Activated naive CD8-positive, alpha-beta T cell treated with anti-CD3 and anti-CD28 coated beads, Interleukin-2, amount 50 U/mL, for 24 hours (primary cell): ENCODE measurements at regions not wholly inside any gene's neighbourhood (a gene's known extent, or its start where the extent isn't known, plus 50 kb on each side); places are given as distances from the start of the nearest gene placed in this dataset.
A peak's percentile ranks its signal among the peaks of the same experiment; 100 is the strongest.
"Not testable (repeated sequence)": the region's sequence is repeated elsewhere in the genome, so short reads cannot be mapped to it uniquely, and the experiment has no call there.

Experiments used
- ATAC-seq: fragments of 150-1000 bp; cut with Tn5 transposase; one replicate; pipeline ENCODE4 v1.10.0; 2021
- DNase-seq: peaks from one replicate; pipeline ENCODE4 v3.0.0; 2021
- H3K27ac Mint-ChIP-seq: one replicate; pipeline ENCODE4 v1.8.0; 2021; ENCODE audit warnings: mild to moderate bottlenecking, mixed read lengths
- H3K27me3 Mint-ChIP-seq: one replicate; pipeline ENCODE4 v1.8.0; 2021; ENCODE audit warnings: mixed read lengths
- H3K36me3 Mint-ChIP-seq: one replicate; pipeline ENCODE4 v1.8.0; 2021; ENCODE audit warnings: low read depth, mixed read lengths
- H3K4me1 Mint-ChIP-seq: one replicate; pipeline ENCODE4 v1.8.0; 2021; ENCODE audit warnings: mixed read lengths
- H3K4me3 Mint-ChIP-seq: one replicate; pipeline ENCODE4 v1.8.0; 2021; ENCODE audit warnings: mild to moderate bottlenecking, moderate library complexity, mixed read lengths
- H3K9me3 Mint-ChIP-seq: one replicate; pipeline ENCODE4 v1.8.0; 2021; ENCODE audit warnings: mixed read lengths

DNA sequence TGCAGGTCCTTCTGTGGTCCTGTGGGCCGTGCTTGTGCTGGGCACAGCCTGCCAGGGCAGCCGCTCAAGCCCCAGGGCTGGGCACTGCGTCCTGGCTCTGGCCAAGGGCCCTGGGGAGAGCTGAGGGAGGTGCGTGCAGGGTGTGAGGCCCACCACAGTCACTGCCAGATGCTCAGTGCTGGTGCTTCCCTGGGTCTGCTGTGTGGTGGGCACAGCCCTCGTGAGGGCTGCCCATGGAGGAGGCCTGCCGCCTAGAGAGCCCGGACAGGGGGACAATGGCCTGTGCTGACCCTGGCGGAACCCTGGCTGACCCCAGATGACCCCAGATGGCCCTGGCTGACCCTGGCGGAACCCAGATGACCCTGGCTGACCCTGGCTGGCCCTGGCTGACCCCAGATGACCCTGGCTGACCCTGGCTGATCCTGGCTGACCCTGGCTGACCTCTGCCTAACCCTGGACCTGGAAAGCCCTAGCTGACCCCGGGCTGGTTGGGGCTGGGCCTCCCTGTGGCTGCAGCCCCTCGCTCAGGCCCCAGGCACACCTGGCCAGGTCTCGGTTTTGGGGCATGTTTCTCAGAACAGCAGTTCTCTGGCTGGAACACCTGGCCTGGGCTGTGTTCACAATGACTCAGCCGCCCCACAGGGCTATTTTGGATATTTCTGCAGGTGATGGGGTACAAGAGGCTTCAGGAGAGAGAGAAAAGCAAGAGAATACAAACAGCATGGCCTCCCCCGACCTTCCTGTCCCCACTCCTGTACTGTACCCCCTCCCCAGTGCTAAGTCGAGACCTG is 55.4 kb downstream of the TMEM121 start:
- H3K4me3 Mint-ChIP-seq: no peak overlapping the region
- ATAC-seq: no peak
- H3K36me3 Mint-ChIP-seq: no peaks in the 10 kb centered on the region
- peaks cover 15% of the 10 kb centered on the region for H3K4me1 Mint-ChIP-seq
- peaks cover 4% of the 10 kb centered on the region for H3K27me3 Mint-ChIP-seq
- H3K9me3 Mint-ChIP-seq: no peaks in the 10 kb centered on the region
- H3K27ac Mint-ChIP-seq: peak overlapping the region; percentile 14
- no peak for DNase-seq

DNA sequence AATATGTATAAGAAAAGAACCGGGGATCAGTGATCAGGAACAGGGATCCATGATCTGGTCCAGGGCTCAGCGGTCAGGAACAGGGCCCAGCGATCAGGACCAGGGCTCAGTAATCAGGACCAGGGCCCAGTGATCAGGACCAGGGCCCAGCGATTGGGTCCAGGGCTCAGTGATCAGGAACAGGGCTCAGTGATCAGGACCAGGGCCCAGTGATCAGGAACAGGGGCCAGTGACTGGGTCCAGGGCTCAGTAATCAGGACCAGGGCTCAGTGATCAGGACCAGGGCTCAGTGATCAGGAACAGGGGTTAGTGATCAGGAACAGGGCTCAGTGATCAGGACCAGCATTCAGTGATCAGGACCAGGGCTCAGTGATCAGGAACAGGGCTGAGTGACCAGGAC is 56.3 kb downstream of the TMEM121 start:
- DNase-seq (no peak), ATAC-seq (peak; percentile 41)
- H3K4me1 Mint-ChIP-seq: peaks cover 12% of the 10 kb centered on the region
- no peaks in the 10 kb centered on the region for H3K9me3 Mint-ChIP-seq
- H3K36me3 Mint-ChIP-seq: no peaks in the 10 kb centered on the region
- no peak overlapping the region for H3K4me3 Mint-ChIP-seq
- H3K27ac Mint-ChIP-seq: peak overlapping the region; percentile 48
- no peaks in the 10 kb centered on the region for H3K27me3 Mint-ChIP-seq

- H3K27me3 Mint-ChIP-seq, ATAC-seq, H3K4me1 Mint-ChIP-seq, H3K9me3 Mint-ChIP-seq, H3K27ac Mint-ChIP-seq, H3K4me3 Mint-ChIP-seq, DNase-seq, H3K36me3 Mint-ChIP-seq: not testable (repeated sequence)
Measured at GRCh38 chr14:105583914-105584313, 57.5 kb downstream of the TMEM121 start.

- not testable (repeated sequence) for H3K27ac Mint-ChIP-seq, H3K4me3 Mint-ChIP-seq, H3K4me1 Mint-ChIP-seq, H3K27me3 Mint-ChIP-seq, H3K9me3 Mint-ChIP-seq, H3K36me3 Mint-ChIP-seq, DNase-seq, ATAC-seq
Measured at GRCh38 chr14:105585290-105585689, 58.9 kb downstream of the TMEM121 start.

DNA sequence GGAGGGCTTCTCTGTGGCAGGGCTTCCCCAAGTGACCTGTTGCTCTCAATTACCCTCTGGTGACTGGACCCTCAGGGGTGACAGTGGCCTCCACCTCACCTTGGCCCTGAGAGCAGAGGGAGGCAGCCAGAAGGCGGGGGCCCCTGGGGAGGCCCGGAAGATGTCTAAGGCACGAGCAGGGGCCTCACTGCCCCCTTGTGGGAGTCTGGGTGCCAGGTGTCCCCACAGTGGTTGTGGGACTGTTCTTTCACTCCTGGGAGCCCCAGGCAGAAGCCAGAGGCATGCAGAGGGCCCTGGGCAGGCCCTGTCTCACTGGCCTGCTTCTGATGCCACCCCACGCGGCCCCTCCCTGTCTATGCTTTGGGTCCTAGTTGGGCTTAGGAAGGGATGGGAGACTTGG is 59.3 kb downstream of the TMEM121 start:
- not testable (repeated sequence) for H3K4me3 Mint-ChIP-seq, H3K36me3 Mint-ChIP-seq, H3K4me1 Mint-ChIP-seq, H3K27me3 Mint-ChIP-seq, DNase-seq, ATAC-seq, H3K9me3 Mint-ChIP-seq, H3K27ac Mint-ChIP-seq

- not testable (repeated sequence) for H3K4me3 Mint-ChIP-seq
Measured at GRCh38 chr14:105586144-105586872, 59.9 kb downstream of the TMEM121 start.

DNA sequence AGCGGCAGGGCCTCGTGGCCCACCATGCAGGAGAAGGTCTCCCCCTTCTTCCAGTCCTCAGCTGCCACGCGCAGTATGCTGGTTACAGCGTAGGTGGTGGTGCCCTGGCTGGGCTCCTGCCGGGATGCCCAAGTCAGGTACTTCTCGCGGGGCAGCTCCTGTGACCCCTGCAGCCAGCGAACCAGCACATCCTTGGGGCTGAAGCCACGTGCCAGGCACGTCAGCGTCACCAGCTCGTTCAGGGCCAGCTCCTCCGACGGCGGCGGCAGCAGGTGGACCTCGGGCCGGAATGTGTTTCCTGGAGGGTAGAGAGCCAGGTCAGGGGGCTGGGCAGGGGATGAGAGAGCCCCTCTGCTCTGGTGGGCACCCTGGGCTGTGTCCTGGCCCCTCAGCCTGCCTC is 60.7 kb downstream of the TMEM121 start:
- H3K4me1 Mint-ChIP-seq, H3K27ac Mint-ChIP-seq, DNase-seq, ATAC-seq, H3K9me3 Mint-ChIP-seq, H3K27me3 Mint-ChIP-seq, H3K36me3 Mint-ChIP-seq, H3K4me3 Mint-ChIP-seq: not testable (repeated sequence)

More at GRCh38 chr14:105586144-105586872, 59.9 kb downstream of the TMEM121 start:
- not testable (repeated sequence) for H3K4me1 Mint-ChIP-seq, H3K36me3 Mint-ChIP-seq, H3K27ac Mint-ChIP-seq, H3K27me3 Mint-ChIP-seq, DNase-seq, H3K9me3 Mint-ChIP-seq
- peak; percentile 44 for ATAC-seq

- not testable (repeated sequence) for ATAC-seq, H3K27me3 Mint-ChIP-seq, H3K9me3 Mint-ChIP-seq, DNase-seq, H3K4me3 Mint-ChIP-seq, H3K4me1 Mint-ChIP-seq, H3K27ac Mint-ChIP-seq, H3K36me3 Mint-ChIP-seq
Measured at GRCh38 chr14:105587482-105588235, 61.3 kb downstream of the TMEM121 start.

- Mint-ChIP-seq H3K27me3 (no peaks in the 10 kb centered on the region), H3K27ac (no peak overlapping the region), H3K4me1 (peaks cover 1% of the 10 kb centered on the region), H3K36me3 (no peaks in the 10 kb centered on the region), H3K9me3 (no peaks in the 10 kb centered on the region), H3K4me3 (no peak overlapping the region)
- DNase-seq: no peak
- no peak for ATAC-seq
Measured at GRCh38 chr14:105588236-105588860, 62.0 kb downstream of the TMEM121 start.

GRCh38 chr14:105589161-105589925 is 63.0 kb downstream of the TMEM121 start:
- Mint-ChIP-seq H3K9me3 (no peaks in the 10 kb centered on the region), H3K27ac (no peak overlapping the region), H3K27me3 (no peaks in the 10 kb centered on the region), H3K36me3 (no peaks in the 10 kb centered on the region), H3K4me3 (no peak overlapping the region), H3K4me1 (peaks cover 1% of the 10 kb centered on the region)
- ATAC-seq: no peak
- no peak for DNase-seq

DNA sequence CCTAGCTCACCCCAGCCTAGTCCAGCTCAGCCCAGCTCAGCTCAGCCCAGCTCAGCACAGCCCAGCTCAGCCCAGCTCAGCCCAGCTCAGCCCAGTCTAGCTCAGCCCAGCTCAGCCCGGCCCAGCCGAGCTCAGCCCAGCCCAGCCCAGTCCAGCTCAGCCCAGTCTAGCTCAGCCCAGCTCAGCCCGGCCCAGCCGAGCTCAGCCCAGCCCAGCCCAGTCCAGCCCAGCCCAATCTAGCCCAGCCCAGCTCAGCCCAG is 63.5 kb downstream of the TMEM121 start:
- ATAC-seq, H3K36me3 Mint-ChIP-seq, H3K4me1 Mint-ChIP-seq, DNase-seq, H3K9me3 Mint-ChIP-seq, H3K27me3 Mint-ChIP-seq, H3K4me3 Mint-ChIP-seq, H3K27ac Mint-ChIP-seq: not testable (repeated sequence)

DNA sequence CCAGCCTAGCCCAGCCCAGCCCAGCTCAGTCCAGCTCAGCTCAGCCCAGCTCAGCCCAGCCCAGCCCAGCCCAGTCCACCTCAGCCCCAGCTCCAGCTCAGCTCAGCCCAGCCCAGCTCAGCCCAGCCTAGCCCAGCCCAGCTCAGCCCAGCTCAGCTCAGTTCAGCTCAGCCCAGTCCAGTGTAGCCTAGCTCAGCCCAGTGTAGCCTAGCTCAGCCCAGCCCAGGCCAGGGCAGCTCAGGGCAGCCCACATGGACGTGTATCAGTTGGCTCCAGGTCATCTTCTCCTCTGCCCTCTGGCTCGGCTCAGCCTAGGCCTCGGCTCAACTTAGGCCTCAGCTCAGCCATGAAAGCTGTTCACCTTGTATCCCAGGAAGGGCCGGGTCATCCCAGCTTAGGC is 64.7 kb downstream of the TMEM121 start:
- DNase-seq: no peak
- Mint-ChIP-seq H3K36me3 (no peaks in the 10 kb centered on the region), H3K27me3 (no peaks in the 10 kb centered on the region), H3K9me3 (no peaks in the 10 kb centered on the region), H3K27ac (no peak overlapping the region), H3K4me3 (no peak overlapping the region), H3K4me1 (no peaks in the 10 kb centered on the region)
- ATAC-seq: no peak

GRCh38 chr14:105591792-105592341 is 65.5 kb downstream of the TMEM121 start:
- not testable (repeated sequence) for DNase-seq, H3K4me1 Mint-ChIP-seq, H3K9me3 Mint-ChIP-seq, H3K4me3 Mint-ChIP-seq, H3K27me3 Mint-ChIP-seq, H3K36me3 Mint-ChIP-seq, ATAC-seq, H3K27ac Mint-ChIP-seq

GRCh38 chr14:105592646-105593045 is 66.3 kb downstream of the TMEM121 start:
- H3K36me3 Mint-ChIP-seq, ATAC-seq, H3K27me3 Mint-ChIP-seq, DNase-seq, H3K4me1 Mint-ChIP-seq, H3K9me3 Mint-ChIP-seq, H3K27ac Mint-ChIP-seq, H3K4me3 Mint-ChIP-seq: not testable (repeated sequence)
